Stimulated activated CD8-positive, alpha-beta memory T cell treated with anti-CD3 and anti-CD28 coated beads, Interleukin-2, amount 100 ng/mL, for 48 hours (primary cell): ENCODE measurements at regions not wholly inside any gene's neighbourhood (a gene's known extent, or its start where the extent isn't known, plus 50 kb on each side); places are given as distances from the start of the nearest gene placed in this dataset.

Experiments used
- DNase-seq, 2 donors: peaks; one replicate each; pipeline ENCODE4 v3.0.0-alpha.2; 2020; ENCODE audit warnings: low read depth in 2 of 2

- peak in 1 of 2 donors; percentile 4 for DNase-seq
These were observed 50.7 kb upstream of the PAIP2B start for GRCh38 chr2:71277536-71278103.

- no peak for DNase-seq
These were observed 50.2 kb upstream of the PAIP2B start for GRCh38 chr2:71277147-71277475.

GRCh38 chr2:71276311-71277146 lies 49.6 kb upstream of the PAIP2B start:
- peak; percentile 85 to 87 for DNase-seq
